Smooth muscle cell of the brain vasculature (primary cell): ENCODE measurements at regions not wholly inside any gene's neighbourhood (a gene's known extent, or its start where the extent isn't known, plus 50 kb on each side); places are given as distances from the start of the nearest gene placed in this dataset.
"Not testable (repeated sequence)": the region's sequence is repeated elsewhere in the genome, so short reads cannot be mapped to it uniquely, and the experiment has no call there.

Experiments
- DNase-seq: peaks from one replicate; pipeline ENCODE4 v3.0.0-alpha.2; 2012; ENCODE audit warnings: low read depth, low spot score

DNA sequence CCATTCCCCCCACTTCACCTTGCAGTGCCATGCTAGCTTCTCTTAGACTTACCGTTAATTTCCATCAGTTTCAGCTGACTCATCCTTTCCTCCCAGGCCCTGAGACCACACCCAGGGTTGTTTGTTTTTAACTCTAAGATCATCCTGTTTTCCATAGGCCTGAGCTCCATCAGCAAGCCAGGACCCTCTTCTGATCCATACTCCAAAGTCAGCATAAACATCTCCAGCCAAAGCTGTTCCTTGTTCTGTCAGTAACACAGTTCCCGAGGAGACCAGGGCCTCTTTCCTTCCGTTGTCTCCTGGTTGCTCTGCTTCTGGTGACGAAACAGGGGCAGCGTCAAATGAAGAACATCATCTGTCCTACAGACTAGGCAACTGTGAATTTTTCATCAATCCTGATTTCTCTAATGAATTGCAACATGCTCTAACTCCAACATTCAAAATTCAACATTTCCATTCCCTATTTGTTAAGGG lies 83.8 kb upstream of the HNF1B start:
- no peak for DNase-seq

GRCh38 chr17:37827905-37828650 lies 83.2 kb upstream of the HNF1B start:
- no peak for DNase-seq

DNA sequence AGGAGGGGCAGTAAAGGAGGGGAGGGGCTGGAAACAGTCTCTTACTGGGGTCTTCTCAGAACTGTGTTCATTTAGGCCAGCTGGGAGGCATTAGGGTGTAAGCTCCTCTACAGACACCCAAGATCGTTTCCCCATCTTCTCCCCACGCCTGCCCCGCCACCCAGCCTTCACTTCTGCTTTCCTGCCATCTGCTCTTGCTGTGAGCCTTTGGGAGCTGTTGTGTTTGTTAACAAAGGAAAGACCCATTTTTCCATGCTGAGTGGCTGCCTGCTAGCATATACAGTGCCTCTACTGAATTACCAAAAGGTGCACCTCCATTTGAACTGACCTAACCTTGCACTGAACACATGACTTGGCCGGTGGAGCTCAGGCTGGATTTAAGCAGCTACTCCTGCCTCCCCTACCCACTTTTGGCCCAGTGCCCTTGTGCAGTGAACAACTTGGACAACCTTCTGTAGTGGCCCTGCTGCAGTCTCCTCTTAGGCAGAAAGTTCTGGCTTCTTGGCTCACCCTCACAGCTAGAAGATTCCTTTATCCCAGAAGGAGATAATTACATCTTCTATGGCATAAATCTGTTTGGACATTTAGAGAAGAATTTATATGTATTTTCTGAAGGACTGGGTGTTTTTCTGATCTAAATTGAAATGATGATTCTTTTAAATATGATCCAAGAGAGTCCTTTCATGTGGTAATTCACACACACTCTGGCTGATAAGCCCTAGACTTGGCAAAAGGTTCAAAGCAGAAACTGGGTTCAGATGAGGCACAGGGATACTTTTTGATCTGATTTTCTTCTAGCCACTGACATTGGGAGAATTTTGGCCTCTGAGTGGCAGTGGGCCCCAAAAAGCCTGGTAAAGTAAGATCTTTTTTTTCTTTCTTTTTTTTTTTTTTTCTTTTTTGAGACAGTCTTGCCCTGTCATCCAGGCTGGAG lies 81.9 kb upstream of the HNF1B start:
- DNase-seq, result no peak

DNA sequence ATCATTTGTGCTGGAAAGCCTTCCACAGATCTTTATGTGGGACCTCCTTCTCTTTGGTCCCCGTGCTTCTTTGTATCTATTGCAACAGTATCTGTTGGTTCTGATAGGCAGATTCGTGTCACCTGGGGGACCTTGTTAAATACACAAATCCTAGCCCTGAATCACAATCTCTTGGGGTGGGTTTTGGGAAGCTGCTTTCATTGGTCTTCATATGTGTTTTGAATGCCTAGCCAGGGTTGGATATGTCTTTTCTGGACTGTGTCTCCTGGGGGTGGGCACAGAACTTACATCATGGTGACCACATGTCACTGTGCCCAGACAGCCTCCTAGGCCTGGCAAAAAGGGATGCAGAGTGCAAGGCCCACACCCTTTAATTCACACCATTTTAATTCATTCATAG lies 81.0 kb upstream of the HNF1B start:
- no peak for DNase-seq

DNA sequence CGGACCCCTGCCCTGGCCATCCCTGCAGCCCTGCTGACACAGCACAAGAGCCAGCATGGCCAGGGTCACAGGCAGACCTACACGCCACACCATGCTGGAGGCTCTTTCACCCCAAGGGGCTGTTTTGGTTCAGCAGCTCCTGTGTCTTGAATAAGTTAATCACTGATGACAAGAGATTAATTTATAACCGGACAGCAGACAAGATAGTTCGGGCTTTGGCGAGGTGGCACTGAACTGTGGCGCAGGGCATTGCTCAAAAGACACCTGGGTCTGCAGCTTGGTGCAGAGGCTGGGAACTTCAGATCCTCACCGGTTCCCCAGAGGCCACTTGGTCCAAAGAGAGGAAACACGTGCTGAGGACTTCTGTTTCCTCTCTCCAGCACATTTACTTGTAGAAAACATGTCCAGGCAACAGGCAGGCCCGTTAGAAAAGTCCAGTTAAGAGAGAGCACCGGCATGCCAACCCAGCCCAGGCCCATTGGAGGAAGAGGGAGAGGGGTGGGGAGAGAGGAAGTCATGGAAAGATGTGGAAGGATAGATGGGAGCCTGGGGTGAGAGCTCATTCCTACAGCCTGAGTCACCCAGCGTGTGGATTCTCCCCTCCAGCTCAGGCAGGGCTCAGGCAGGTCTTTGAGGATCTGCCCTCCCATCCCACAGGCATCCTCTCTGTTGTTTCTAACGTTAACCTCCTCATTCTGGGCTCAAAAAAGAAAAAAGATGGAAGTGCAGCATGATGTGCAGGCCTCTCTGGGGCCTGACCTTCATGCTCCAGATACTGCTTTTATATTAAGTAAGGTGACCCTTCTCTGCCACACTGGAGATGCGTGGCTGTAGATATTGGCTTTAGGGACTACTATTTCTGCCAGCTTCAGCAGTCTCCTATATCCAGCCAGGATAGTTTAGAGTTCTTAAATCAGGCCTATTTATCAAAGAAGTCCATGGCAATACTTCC lies 80.0 kb upstream of the HNF1B start:
- DNase-seq, result peak; percentile 62

DNA sequence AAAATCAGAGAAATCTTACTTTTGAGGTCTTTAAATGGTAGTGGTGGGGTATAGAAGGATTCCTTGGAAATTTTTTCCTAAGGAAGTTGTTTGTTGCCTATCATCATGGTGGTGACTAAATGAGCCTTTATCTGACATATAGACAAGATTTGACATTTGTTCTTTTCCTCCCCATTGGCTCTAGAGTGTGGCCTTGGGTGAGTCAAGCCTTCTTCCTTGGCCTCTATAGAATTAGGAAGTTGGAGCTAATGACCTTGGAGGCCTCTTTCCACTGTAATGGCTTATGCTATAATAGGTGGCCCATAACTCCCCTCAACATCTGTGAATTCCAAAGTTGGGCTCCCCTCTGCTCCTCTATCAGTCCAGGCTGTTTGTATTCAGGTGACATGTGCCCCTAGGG lies 79.1 kb upstream of the HNF1B start:
- no peak for DNase-seq

DNA sequence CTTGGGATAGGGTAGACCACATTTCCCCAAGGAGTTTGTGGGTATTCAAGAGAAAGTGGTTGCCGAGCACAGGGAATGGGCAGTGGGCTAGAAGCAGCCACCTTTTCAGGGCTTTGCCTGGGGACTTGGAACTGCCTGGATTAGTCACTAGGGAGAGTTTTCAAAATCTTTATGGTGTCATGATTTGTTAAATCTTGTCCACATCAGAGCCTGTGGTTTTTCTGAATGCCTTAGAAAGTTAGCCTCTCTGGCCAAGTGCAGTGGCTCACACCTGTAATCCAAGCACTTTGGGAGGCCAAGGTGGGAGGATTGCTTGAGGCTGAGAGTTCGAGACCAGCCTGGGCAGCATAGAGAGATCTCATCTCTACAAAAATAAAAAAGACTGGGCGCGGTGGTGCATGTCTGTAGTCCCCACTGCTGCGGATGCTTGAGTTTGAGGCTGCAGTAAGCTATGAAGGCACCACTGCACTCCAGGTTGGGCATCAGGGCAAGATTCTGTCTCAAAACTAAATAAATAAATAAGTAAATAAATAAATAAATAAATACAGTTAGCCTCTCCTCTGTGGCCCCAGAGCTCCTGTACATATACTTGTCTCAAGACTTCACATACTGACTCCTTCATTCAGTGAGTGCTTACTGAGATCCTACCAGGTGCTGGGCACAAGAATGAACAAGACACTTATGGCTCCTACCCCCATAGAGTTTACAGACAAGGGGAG lies 76.3 kb upstream of the HNF1B start:
- no peak for DNase-seq

DNA sequence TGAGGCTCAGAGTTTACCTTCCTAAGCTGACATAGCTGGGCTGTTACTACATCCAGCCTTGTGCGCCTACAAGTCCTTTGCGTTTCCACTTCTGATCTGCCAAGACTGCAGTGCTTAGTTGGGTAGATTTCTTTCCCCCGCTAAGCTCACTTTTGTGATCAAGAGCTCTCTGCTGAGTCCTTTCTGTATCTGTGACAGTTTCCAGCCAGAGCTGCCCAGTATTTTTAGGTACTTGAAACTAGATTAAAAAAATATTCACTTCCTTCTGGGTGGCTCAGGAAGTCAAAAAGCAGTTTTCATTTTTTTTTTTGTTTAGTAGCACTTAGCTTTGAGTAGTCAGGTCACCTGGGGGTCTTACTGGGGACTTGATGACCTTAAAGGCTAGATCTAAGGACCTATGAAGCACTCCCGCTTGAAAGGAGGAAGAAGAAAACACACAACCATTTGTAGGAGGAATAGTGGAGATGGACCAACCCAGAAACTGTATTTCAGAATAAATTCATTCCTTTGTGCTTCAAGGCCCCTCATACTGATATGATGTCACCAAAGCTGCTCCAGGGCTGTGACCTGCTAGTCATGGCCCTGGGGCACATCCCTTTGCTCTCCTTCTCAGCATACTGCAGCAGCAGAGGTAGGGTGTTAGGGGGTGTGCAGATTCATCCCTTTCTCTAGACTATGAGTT lies 75.6 kb upstream of the HNF1B start:
- DNase-seq, result no peak

GRCh38 chr17:37818689-37819088 lies 73.8 kb upstream of the HNF1B start:
- DNase-seq, result no peak

GRCh38 chr17:37816950-37817349 lies 72.1 kb upstream of the HNF1B start:
- no peak for DNase-seq

GRCh38 chr17:37815536-37815935 lies 70.7 kb upstream of the HNF1B start:
- DNase-seq, result no peak

GRCh38 chr17:37813751-37814150 lies 68.9 kb upstream of the HNF1B start:
- DNase-seq, result peak; percentile 67

DNA sequence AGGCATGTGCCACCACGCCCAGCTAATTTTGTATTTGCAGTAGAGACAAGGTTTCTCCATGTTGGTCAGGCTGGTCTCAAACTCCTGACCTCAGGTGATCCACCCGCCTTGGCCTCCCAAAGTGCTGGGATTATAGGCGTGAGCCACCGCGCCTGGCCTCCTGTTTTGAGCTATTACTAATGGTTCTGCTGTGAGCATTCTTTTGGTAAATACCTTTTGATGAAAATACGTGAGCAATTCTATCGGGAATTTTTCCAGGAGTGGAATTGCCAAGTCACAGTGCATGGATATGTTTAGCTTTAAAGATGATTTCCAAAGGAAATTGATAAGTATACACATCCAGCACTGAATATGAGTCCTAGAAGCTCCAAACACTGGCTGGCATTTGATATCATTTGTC lies 64.0 kb upstream of the HNF1B start:
- not testable (repeated sequence) for DNase-seq

DNA sequence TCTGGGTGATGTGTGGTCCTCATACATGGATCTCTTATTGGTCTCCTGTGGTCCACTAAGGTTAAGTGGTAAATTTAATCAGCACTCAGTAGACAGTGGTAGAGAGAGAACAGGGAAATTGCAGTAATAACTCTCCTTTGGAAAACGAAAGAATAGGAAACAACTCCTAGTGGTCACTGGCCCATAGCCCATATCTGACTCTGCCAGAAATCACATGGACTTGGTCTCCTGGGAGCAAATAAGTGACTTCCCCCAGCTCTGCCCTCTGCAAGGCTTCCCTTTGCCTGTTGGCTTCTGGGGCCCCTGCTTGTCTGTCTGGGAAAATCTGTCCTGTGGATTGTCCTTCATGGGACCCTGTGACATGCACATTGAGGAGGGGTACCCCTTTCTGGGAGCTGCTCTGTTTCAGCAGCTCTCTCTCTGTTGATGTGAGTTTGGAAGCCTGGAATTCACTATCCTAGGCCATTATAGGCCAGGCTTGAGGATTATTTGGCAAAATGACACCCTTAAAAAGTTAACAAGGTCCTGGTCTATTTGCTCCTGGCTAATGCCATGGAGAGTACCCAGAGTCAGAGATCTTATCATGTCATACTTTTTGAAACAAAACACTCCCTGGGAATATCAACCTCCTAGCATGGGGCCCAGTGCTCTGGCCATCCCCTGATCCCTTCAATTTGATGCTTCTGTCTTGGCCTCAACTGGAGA lies 58.0 kb upstream of the HNF1B start:
- peak; percentile 36 for DNase-seq

DNA sequence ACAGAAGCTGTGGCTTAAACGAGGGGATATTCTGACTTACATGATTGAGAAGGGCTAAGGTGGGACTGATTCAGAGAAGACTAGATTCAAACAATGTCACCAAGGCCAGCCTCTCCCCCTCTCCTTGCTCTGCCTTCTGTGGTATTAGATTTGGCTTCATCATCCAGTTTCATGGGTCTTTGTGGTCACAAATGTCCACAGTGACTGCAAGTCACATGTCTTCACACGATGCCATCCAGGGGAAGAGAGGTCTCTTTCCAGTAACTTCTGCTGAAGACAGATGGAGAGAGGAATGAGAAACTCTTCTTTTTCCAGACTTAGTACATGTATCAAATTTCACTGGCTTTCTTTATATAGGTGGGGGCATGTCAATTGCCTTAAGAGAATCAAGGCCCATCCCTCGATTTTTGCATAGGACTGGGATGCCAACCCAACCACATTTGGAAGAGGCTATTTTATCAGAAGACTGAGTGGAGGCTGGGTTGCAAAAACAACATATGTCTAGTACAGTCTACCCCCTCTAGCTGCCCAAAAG lies 57.3 kb upstream of the HNF1B start:
- no peak for DNase-seq

GRCh38 chr17:37801171-37801570 lies 56.3 kb upstream of the HNF1B start:
- no peak for DNase-seq

DNA sequence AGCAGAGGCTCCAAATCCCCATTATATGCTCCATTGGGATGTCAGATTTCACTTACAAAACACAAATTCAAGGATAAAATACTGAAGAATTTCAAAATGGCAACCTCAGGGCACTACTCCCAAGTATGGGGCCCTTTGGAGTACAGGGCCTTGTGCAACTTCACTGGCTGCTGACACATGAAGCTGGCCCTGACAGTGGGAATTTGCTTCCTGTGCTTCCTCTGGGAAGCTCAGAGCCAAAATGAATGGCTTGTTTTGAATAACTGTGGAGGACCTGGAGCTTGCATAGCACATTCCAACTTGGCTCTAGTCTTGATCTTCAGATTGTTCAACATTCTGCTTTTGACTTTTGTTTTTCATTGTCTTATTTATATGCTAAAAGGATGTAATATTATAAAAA lies 52.3 kb upstream of the HNF1B start:
- DNase-seq, result no peak

GRCh38 chr17:37796076-37796475 lies 51.2 kb upstream of the HNF1B start:
- DNase-seq, result no peak
